Testis (tissue), 2 donors: ENCODE measurements at regions not wholly inside any gene's neighbourhood (a gene's known extent, or its start where the extent isn't known, plus 50 kb on each side); places are given as distances from the start of the nearest gene placed in this dataset.

ENCODE experiments used
- DNase-seq: peaks from one replicate; pipeline ENCODE4 v3.0.0-alpha.2; 2019
- H3K27ac ChIP-seq, 2 donors: fragments of 200-600 bp; sonication (generic); one replicate each; pipeline ENCODE4 v1.5.1; 2019
- H3K27me3 ChIP-seq: fragments of 200-600 bp; sonication (generic); one replicate; pipeline ENCODE4 v1.5.1; 2019
- H3K36me3 ChIP-seq: fragments of 200-600 bp; sonication (generic); one replicate; pipeline ENCODE4 v1.5.1; 2017; ENCODE audit warnings: low read depth; ENCODE audit errors: missing control alignments
- H3K4me1 ChIP-seq: fragments of 200-600 bp; sonication (generic); one replicate; pipeline ENCODE4 v1.5.1; 2019
- H3K4me3 ChIP-seq, 2 donors: fragments of 200-600 bp; sonication (generic); one replicate each; pipeline ENCODE4 v1.5.1; 2017 to 2019
- H3K9me3 ChIP-seq: fragments of 200-600 bp; sonication (generic); one replicate; pipeline ENCODE4 v1.5.1; 2017
- CTCF ChIP-seq, 3 experiments: fragments of 450-650 bp in 2 of 3; fragments of 200-600 bp in 1 of 3; sonication (generic) in 1 of 3; IDR thresholded peaks; one replicate each; pipeline ENCODE4 v1.5.1; 2016 to 2019; ENCODE audit warnings: antibody characterized with exemption in 3 of 3, mild to moderate bottlenecking in 2 of 3, moderate library complexity in 1 of 3
- POLR2A ChIP-seq: fragments of 450-650 bp; IDR thresholded peaks from one replicate; pipeline ENCODE4 v1.6.1; 2017; ENCODE audit warnings: antibody characterized with exemption, mild to moderate bottlenecking, moderate library complexity
- WGBS, 2 donors: methylation state at CpG; one replicate each; pipeline ENCODE4 v1.1.5; 2018; 5-methylcytosine and 5-hydroxymethylcytosine counted together
- intact Hi-C: fragments of 100-400 bp; cut with DNase I; formaldehyde crosslinking; loops from one replicate; pipeline ENCODE4 v1.15.1; 2023; ENCODE audit warnings: low total_unique reads

GRCh38 chr16:49200223-49200820, 81.3 kb downstream of the CBLN1 start:
- intact Hi-C loops = no loop called here
- DNase-seq = no peak
- WGBS, 2 donors = 87 to 89% methylated on average over 8 of the region's 8 CpGs
- Histone ChIP-seq H3K4me1 (no peaks in the 10 kb centered on the region), H3K27me3 (no peaks in the 10 kb centered on the region), H3K27ac (no peak overlapping the region), H3K9me3 (no peaks in the 10 kb centered on the region), H3K4me3 (no peak overlapping the region), H3K36me3 (no peaks in the 10 kb centered on the region)
- TF ChIP-seq POLR2A (no peak), CTCF (IDR thresholded peaks at IDR 0.05) (no peak)

GRCh38 chr16:49195237-49195548, 86.4 kb downstream of the CBLN1 start:
- no peaks in the 10 kb centered on the region for H3K9me3 ChIP-seq
- no peaks in the 10 kb centered on the region for H3K36me3 ChIP-seq
- H3K27me3 ChIP-seq = no peaks in the 10 kb centered on the region
- no peak for DNase-seq
- no peak overlapping the region for H3K4me3 ChIP-seq
- no peak overlapping the region for H3K27ac ChIP-seq
- no peaks in the 10 kb centered on the region for H3K4me1 ChIP-seq
- intact Hi-C loops = no loop called here
- no peak for TF ChIP-seq CTCF (IDR thresholded peaks at IDR 0.05)
- TF ChIP-seq POLR2A = no peak
- 44 to 58% methylated on average over 5 of the region's 5 CpGs for WGBS, 2 donors

GRCh38 chr16:49194537-49195236, 87.0 kb downstream of the CBLN1 start:
- no peak for DNase-seq
- no peak for TF ChIP-seq POLR2A
- no peak for TF ChIP-seq CTCF (IDR thresholded peaks at IDR 0.05)
- H3K4me1 ChIP-seq = no peaks in the 10 kb centered on the region
- H3K4me3 ChIP-seq = no peak overlapping the region
- H3K9me3 ChIP-seq = no peaks in the 10 kb centered on the region
- H3K27me3 ChIP-seq = no peaks in the 10 kb centered on the region
- no peak overlapping the region for H3K27ac ChIP-seq
- 30 to 48% methylated on average over 16 of the region's 16 CpGs for WGBS, 2 donors
- H3K36me3 ChIP-seq = no peaks in the 10 kb centered on the region
- intact Hi-C loops = no loop called here

- no peaks in the 10 kb centered on the region for H3K4me1 ChIP-seq
- H3K27me3 ChIP-seq = no peaks in the 10 kb centered on the region
- intact Hi-C loops = no loop called here
- no peaks in the 10 kb centered on the region for H3K9me3 ChIP-seq
- no peak for DNase-seq
- TF ChIP-seq POLR2A = no peak
- no peak for TF ChIP-seq CTCF (IDR thresholded peaks at IDR 0.05)
- no peaks in the 10 kb centered on the region for H3K36me3 ChIP-seq
- no peak overlapping the region for H3K4me3 ChIP-seq
- H3K27ac ChIP-seq = no peak overlapping the region
- WGBS, 2 donors = 78 to 90% methylated on average over 2 of the region's 2 CpGs
These were observed 88.0 kb downstream of the CBLN1 start for GRCh38 chr16:49193596-49193995.

GRCh38 chr16:49189286-49189685, 92.4 kb downstream of the CBLN1 start:
- TF ChIP-seq POLR2A (no peak), CTCF (IDR thresholded peaks at IDR 0.05) (no peak)
- Histone ChIP-seq H3K4me3 (no peak overlapping the region), H3K9me3 (no peaks in the 10 kb centered on the region), H3K36me3 (no peaks in the 10 kb centered on the region), H3K27ac (no peak overlapping the region), H3K4me1 (no peaks in the 10 kb centered on the region), H3K27me3 (no peaks in the 10 kb centered on the region)
- intact Hi-C loops = no loop called here
- no peak for DNase-seq
- 58 to 64% methylated on average over 1 of the region's 1 CpG for WGBS, 2 donors
